ENCODE measurements at regions not wholly inside any gene's neighbourhood (a gene's known extent, or its start where the extent isn't known, plus 50 kb on each side); places are given as distances from the start of the nearest gene placed in this dataset.

DNA sequence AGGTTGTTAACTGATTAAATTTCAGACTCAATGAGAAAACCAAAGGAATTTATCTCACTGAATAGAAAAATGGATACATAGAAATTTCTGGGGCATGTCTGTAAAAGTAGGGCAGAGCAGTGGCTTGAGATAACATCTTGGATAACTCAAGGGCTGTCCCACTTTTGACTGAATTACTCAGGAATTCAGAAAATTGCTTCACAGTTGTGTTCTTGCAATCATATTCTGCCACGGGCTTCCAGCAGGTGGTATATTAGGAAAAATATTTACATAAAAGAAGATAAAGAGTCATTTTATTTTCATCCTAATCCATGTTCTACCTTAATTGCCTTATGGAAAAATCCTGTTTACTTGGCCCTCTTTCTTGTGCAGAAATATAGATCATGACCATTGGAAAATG lies 156.4 kb upstream of the AKIRIN2 start:
- no peaks in the 10 kb centered on the region for H3K23me2 ChIP-seq (ENCODE audit: insufficient read length, low read depth, low read length, poor library complexity, severe bottlenecking)
- no peaks in the 10 kb centered on the region for H4K20me1 ChIP-seq (ENCODE audit: control insufficient read depth, insufficient read depth, insufficient read length)
- Mint-ChIP-seq H3K27me3 (ENCODE audit: low read depth) (no peaks in the 10 kb centered on the region), H3K27ac (no peak overlapping the region), H3K9me3 (peaks cover 2 to 3% of the 10 kb centered on the region in 2 experiments; a peak in 3 of 5 replicates), H3K4me1 (peaks cover 0 to 8% of the 10 kb centered on the region in 2 experiments; a peak in 2 of 4 replicates), H3K4me3 (no peak overlapping the region), H3K36me3 (ENCODE audit: insufficient read depth in 1 of 3, low read depth in 3 of 3) (peaks cover 0 to 4% (median 0%) of the 10 kb centered on the region in 3 experiments; a peak in 2 of 7 replicates)
- H3K23ac ChIP-seq (ENCODE audit: insufficient read length, low read depth, low read length): no peak overlapping the region
- H3K4me1 ChIP-seq (ENCODE audit: insufficient read depth, low read length): no peaks in the 10 kb centered on the region
- no peak overlapping the region for H4K91ac ChIP-seq (ENCODE audit: insufficient read length, low read depth, low read length)
- H3K9ac ChIP-seq (ENCODE audit: extremely low read depth, insufficient read length, low read length): no peak overlapping the region
- H3K4ac ChIP-seq (ENCODE audit: low read depth, low read length): no peak overlapping the region
- no peak overlapping the region for H3K56ac ChIP-seq (ENCODE audit: insufficient read length, low read depth, low read length)
- H3K9me3 ChIP-seq (ENCODE audit: control insufficient read depth, low read depth, low read length): no peaks in the 10 kb centered on the region
- H3K14ac ChIP-seq (ENCODE audit: insufficient read depth, low read length): no peak overlapping the region
- H2AFZ ChIP-seq (ENCODE audit: low read length): no peak overlapping the region
- TF ChIP-seq CTCF (conservative IDR thresholded peaks at IDR 0.05): no peak
- no peak overlapping the region for H2BK20ac ChIP-seq (ENCODE audit: low read depth, low read length, poor library complexity, severe bottlenecking)
- no peak overlapping the region for H2BK5ac ChIP-seq (ENCODE audit: insufficient read length, low read length)
- no peak overlapping the region for H3T11ph ChIP-seq (ENCODE audit: low read length)
- H3K27ac ChIP-seq (ENCODE audit: insufficient read length, low read depth, low read length): no peak overlapping the region
- no peaks in the 10 kb centered on the region for H3K79me2 ChIP-seq (ENCODE audit: insufficient read depth, low read length)
- H3K27me3 ChIP-seq (ENCODE audit: insufficient read depth, low read length): no peaks in the 10 kb centered on the region
- H3K4me2 ChIP-seq (ENCODE audit: insufficient read depth, insufficient read length, low read length): no peak overlapping the region
- no peak overlapping the region for H2BK12ac ChIP-seq (ENCODE audit: insufficient read length, low read depth, low read length)
- H4K5ac ChIP-seq (ENCODE audit: insufficient read length, low read depth, low read length): no peak overlapping the region
- no peak overlapping the region for H3K18ac ChIP-seq (ENCODE audit: insufficient read length, low read depth, low read length)
- no peaks in the 10 kb centered on the region for H3K79me1 ChIP-seq (ENCODE audit: insufficient read depth, low read depth, low read length, poor library complexity, severe bottlenecking)
- H2AK5ac ChIP-seq (ENCODE audit: insufficient read length, low read length): no peak overlapping the region
- no peak for DNase-seq
- H2BK120ac ChIP-seq (ENCODE audit: low read depth, low read length, poor library complexity, severe bottlenecking): no peak overlapping the region
- H4K8ac ChIP-seq (replicated peaks; ENCODE audit: insufficient read length, low read depth, low read length): no peak overlapping the region
- no peak overlapping the region for H2BK15ac ChIP-seq (ENCODE audit: low read depth, low read length)
- WGBS (ENCODE audit: extremely low coverage, insufficient read length, low lambda C conversion rate): no CpG with 5 or more reads among the region's 1 CpG
